ENCODE measurements at regions not wholly inside any gene's neighbourhood (a gene's known extent, or its start where the extent isn't known, plus 50 kb on each side); places are given as distances from the start of the nearest gene placed in this dataset.

- DNase-seq (ENCODE audit: low spot score) = no peak
- in situ Hi-C loops (cut with MboI; ENCODE audit: low sequenced_read_pairs, unreplicated experiment) = no loop called here
Measured at GRCh38 chr7:155865830-155866525, 53.7 kb upstream of the SHH start.

GRCh38 chr7:155864991-155865690, 52.9 kb upstream of the SHH start:
- in situ Hi-C loops (cut with MboI; ENCODE audit: low sequenced_read_pairs, unreplicated experiment) = no loop called here
- no peak for DNase-seq (ENCODE audit: low spot score)
- no peak for TF ChIP-seq CTCF (IDR thresholded peaks at IDR 0.05; ENCODE audit: borderline replicate concordance, control extremely low read depth, extremely low read depth, insufficient read depth, missing control alignments)

More at GRCh38 chr7:155865830-155866525, 53.7 kb upstream of the SHH start:
- TF ChIP-seq CTCF (IDR thresholded peaks at IDR 0.05; ENCODE audit: borderline replicate concordance, control extremely low read depth, extremely low read depth, insufficient read depth, missing control alignments) = no peak

- DNase-seq (ENCODE audit: low spot score) = no peak
- in situ Hi-C loops (cut with MboI; ENCODE audit: low sequenced_read_pairs, unreplicated experiment) = no loop called here
- TF ChIP-seq CTCF (IDR thresholded peaks at IDR 0.05; ENCODE audit: borderline replicate concordance, control extremely low read depth, extremely low read depth, insufficient read depth, missing control alignments) = no peak
Measured at GRCh38 chr7:155864271-155864985, 52.2 kb upstream of the SHH start.

GRCh38 chr7:155863721-155864151, 51.5 kb upstream of the SHH start:
- TF ChIP-seq CTCF (IDR thresholded peaks at IDR 0.05; ENCODE audit: borderline replicate concordance, control extremely low read depth, extremely low read depth, insufficient read depth, missing control alignments) = no peak
- in situ Hi-C loops (cut with MboI; ENCODE audit: low sequenced_read_pairs, unreplicated experiment) = no loop called here
- no peak for DNase-seq (ENCODE audit: low spot score)

- in situ Hi-C loops (cut with MboI; ENCODE audit: low sequenced_read_pairs, unreplicated experiment) = no loop called here
- DNase-seq (ENCODE audit: low spot score) = no peak
- TF ChIP-seq CTCF (IDR thresholded peaks at IDR 0.05; ENCODE audit: borderline replicate concordance, control extremely low read depth, extremely low read depth, insufficient read depth, missing control alignments) = no peak
Measured at GRCh38 chr7:155862123-155862892, 50.0 kb upstream of the SHH start.
